ENCODE measurements at regions not wholly inside any gene's neighbourhood (a gene's known extent, or its start where the extent isn't known, plus 50 kb on each side); places are given as distances from the start of the nearest gene placed in this dataset.

DNA sequence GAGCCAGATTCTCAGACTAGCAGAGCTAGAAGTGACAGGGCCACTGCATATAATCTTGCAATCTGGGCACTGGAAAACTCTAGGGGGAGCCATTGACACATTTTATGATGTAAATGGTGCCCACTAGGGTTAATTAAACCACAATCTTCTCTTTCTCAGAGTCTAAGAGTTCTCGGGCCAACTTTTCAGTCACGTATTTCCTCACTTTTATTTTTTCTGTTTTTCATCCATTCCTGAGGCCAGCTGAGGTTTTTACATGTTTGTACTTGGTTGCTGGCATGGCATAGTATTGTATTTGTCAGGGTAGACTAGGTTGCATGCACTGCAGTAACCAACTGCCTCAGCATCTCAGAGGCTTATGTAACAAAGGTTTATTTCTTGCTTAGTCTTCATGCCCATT, 138.2 kb downstream of the ZNF326 start:
- WGBS, 2 donors, result 5 to 11% methylated on average over 2 of the region's 2 CpGs
- intact Hi-C loops (cut with DNase I), result no loop called here

DNA sequence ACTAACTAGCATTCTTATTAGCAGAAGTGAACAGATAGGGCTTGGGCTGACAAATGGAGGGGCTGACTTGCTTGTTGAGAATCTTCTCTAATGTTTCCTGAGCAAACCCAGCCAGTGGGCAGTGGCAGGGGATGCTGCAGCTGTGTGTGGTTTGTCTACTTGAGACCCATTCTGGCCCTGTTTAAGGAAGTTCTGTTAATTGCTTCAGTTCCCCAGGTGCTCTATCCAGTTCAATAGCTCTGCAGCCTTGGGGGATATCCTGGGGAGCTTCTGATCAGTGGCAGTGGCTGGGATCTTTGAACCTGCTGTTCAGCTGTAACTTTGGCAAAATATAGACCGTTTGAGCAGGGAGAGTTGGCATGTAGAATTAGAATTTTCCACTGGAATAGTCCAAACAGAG, 137.4 kb downstream of the ZNF326 start:
- no peaks in the 10 kb centered on the region for H3K27me3 ChIP-seq
- no peaks in the 10 kb centered on the region for H3K36me3 ChIP-seq
- TF ChIP-seq, protein P1, sequence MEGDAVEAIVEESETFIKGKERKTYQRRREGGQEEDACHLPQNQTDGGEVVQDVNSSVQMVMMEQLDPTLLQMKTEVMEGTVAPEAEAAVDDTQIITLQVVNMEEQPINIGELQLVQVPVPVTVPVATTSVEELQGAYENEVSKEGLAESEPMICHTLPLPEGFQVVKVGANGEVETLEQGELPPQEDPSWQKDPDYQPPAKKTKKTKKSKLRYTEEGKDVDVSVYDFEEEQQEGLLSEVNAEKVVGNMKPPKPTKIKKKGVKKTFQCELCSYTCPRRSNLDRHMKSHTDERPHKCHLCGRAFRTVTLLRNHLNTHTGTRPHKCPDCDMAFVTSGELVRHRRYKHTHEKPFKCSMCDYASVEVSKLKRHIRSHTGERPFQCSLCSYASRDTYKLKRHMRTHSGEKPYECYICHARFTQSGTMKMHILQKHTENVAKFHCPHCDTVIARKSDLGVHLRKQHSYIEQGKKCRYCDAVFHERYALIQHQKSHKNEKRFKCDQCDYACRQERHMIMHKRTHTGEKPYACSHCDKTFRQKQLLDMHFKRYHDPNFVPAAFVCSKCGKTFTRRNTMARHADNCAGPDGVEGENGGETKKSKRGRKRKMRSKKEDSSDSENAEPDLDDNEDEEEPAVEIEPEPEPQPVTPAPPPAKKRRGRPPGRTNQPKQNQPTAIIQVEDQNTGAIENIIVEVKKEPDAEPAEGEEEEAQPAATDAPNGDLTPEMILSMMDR (IDR thresholded peaks at IDR 0.05), result no peak
- intact Hi-C loops (cut with DNase I), result no loop called here
- ATAC-seq (no peak), FAIRE-seq (no peak), DNase-seq (no peak)
- H3K4me1 ChIP-seq, result no peaks in the 10 kb centered on the region
- no peak overlapping the region for H3K4me3 ChIP-seq
- no peak overlapping the region for H3K27ac ChIP-seq
- WGBS, 2 donors, result 24 to 37% methylated on average over 1 of the region's 1 CpG
- no peaks in the 10 kb centered on the region for H3K9me3 ChIP-seq

More for the DNA sequence above, 138.2 kb downstream of the ZNF326 start:
- peak in 3 of 4 donors; percentile 56 to 79 (median 58) for ATAC-seq
- Histone ChIP-seq H3K4me1 (no peaks in the 10 kb centered on the region), H3K4me3 (no peak overlapping the region), H3K27ac (no peak overlapping the region), H3K9me3 (no peaks in the 10 kb centered on the region), H3K27me3 (no peaks in the 10 kb centered on the region), H3K36me3 (no peaks in the 10 kb centered on the region)
- no peak for FAIRE-seq
- TF ChIP-seq, protein P1 (IDR thresholded peaks at IDR 0.05), result peak in 1 of 4 donors; percentile 26
- peak in 1 of 6 donors; percentile 13 for DNase-seq

DNA sequence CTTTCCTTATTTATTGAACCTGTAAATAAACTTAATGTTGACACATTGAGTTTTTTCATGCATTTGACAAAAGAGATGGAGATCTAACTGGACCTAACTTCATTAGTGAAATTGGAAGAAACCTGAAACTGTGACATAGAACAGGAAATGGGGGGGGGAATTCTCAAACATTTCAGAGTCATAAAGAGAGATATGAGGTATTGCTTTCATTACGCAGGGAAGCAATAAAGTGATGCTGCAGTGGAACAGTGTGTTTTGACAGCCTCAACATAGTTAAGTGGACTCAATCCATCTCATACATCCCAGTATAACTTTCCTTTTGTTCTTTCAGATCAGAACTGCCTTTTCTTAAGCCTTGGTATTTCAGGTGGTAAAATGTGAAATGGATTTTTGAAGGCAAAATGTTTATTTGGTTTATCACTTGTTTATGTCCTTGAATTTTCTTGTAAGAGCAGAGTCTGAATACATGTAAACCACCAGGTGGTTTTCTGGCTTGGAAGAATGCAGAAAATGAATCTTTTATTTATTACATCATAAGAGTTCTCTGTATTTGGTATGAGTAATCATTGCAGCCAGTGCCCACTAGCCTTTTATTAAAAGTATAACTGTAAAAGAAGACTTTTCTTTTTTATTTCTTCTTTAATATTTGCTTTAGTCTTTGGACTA, 132.5 kb downstream of the ZNF326 start:
- ATAC-seq, result no peak
- Histone ChIP-seq H3K36me3 (no peaks in the 10 kb centered on the region), H3K4me3 (no peak overlapping the region), H3K27ac (no peak overlapping the region), H3K4me1 (no peaks in the 10 kb centered on the region), H3K9me3 (no peaks in the 10 kb centered on the region), H3K27me3 (no peaks in the 10 kb centered on the region)
- TF ChIP-seq, protein P1 (IDR thresholded peaks at IDR 0.05), result no peak
- WGBS, 2 donors, result 69 to 76% methylated on average over 1 of the region's 1 CpG
- no peak for DNase-seq
- FAIRE-seq, result no peak
- intact Hi-C loops (cut with DNase I), result no loop called here

DNA sequence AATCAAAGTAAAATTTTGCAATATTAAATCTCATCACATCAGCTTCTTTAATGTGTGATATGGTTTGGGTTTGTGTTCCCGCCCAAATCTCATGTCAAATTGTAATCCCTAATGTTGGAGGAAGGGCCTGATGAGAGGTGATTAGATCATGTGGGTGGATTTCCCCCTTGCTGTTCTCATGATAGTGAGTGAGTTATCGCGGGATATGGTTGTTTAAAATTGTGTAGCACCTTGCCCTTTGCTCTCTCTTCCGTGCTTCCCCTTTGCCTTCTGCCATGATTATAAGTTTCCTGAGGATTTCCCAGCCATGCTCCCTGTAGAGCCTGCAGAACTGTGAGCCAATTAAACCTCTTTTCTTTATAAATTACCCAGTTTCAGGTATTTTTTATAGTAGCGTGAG, 131.9 kb downstream of the ZNF326 start:
- intact Hi-C loops (cut with DNase I), result no loop called here
- Histone ChIP-seq H3K4me1 (no peaks in the 10 kb centered on the region), H3K4me3 (no peak overlapping the region), H3K9me3 (no peaks in the 10 kb centered on the region), H3K27me3 (no peaks in the 10 kb centered on the region), H3K36me3 (no peaks in the 10 kb centered on the region), H3K27ac (no peak overlapping the region)
- WGBS, 2 donors, result 82 to 85% methylated on average over 5 of the region's 5 CpGs
- TF ChIP-seq, protein P1 (IDR thresholded peaks at IDR 0.05), result no peak
- no peak for ATAC-seq
- DNase-seq, result no peak
- FAIRE-seq, result no peak

DNA sequence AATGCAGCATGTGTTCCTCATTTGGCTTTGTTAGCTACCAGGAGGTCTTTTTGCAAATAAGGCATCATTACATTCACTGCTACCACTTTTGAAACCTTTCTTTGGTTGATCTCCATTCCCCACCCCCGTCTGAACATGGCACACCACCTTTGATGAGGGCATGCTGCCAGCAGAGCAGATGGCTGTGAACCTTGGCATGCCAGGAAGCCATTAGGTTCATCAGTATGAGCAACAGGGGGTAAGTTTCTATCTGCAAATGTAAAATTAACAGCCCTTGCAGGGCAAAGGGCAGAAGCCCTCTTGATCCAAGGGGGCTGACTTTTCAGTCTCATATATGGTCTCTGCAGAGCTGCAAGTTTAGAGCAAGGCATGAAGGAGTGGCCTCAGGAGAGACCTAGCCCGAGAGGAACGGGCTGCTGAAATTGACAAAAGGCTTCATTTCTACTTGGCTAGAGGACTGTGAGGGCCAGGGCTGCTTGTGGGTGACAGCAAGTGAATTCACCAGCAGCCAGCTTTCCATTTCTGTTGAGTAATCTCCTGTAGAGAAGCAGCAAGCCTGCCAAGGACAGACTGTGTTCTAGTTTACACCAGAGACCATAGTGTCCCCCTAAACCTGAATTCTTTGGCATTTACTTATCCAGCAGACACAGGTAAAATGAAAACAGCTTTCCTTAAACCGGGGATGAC, 127.9 kb downstream of the ZNF326 start:
- Histone ChIP-seq H3K27me3 (no peaks in the 10 kb centered on the region), H3K27ac (no peak overlapping the region), H3K4me1 (no peaks in the 10 kb centered on the region), H3K36me3 (no peaks in the 10 kb centered on the region), H3K4me3 (no peak overlapping the region), H3K9me3 (peaks cover 0 to 3% (median 0%) of the 10 kb centered on the region in 4 donors)
- TF ChIP-seq, protein P1 (IDR thresholded peaks at IDR 0.05), result no peak
- no peak for FAIRE-seq
- intact Hi-C loops (cut with DNase I), result no loop called here
- no peak for ATAC-seq
- peak in 1 of 6 donors; percentile 14 for DNase-seq
- 52 to 53% methylated on average over 4 of the region's 4 CpGs for WGBS, 2 donors

Measured in pancreas (tissue), 10 donors.